Osteoblast (primary cell): ENCODE measurements at regions not wholly inside any gene's neighbourhood (a gene's known extent, or its start where the extent isn't known, plus 50 kb on each side); places are given as distances from the start of the nearest gene placed in this dataset.

Experiments
- DNase-seq: peaks from one replicate; pipeline ENCODE4 v3.0.0; 2011; ENCODE audit warnings: low spot score, mixed read lengths; ENCODE audit not compliant: insufficient read length; ENCODE audit errors: missing footprints
- H2AFZ ChIP-seq: 2 replicates; pipeline ENCODE4 v1.6.0; 2011; ENCODE audit warnings: mild to moderate bottlenecking, low read length
- H3K27ac ChIP-seq: 2 replicates; pipeline ENCODE4 v1.5.1; 2011; ENCODE audit warnings: mild to moderate bottlenecking, low read depth, low read length, moderate library complexity
- H3K27me3 ChIP-seq: 2 replicates; pipeline ENCODE4 v1.6.0; 2012; ENCODE audit warnings: mild to moderate bottlenecking, control low read depth, inconsistent platforms, low read length, moderate library complexity; ENCODE audit not compliant: insufficient read depth
- H3K36me3 ChIP-seq: 2 replicates; pipeline ENCODE4 v1.5.1; 2011; ENCODE audit warnings: mild to moderate bottlenecking, low read length, control low read depth, moderate library complexity; ENCODE audit not compliant: insufficient read depth
- H3K4me1 ChIP-seq: 2 replicates; pipeline ENCODE4 v1.5.1; 2011; ENCODE audit warnings: mild to moderate bottlenecking, low read length, control low read depth, moderate library complexity; ENCODE audit not compliant: insufficient read depth
- H3K4me2 ChIP-seq: 2 replicates; pipeline ENCODE4 v1.6.0; 2011; ENCODE audit warnings: mild to moderate bottlenecking, low read length; ENCODE audit not compliant: insufficient read depth
- H3K4me3 ChIP-seq: fragments of 200-600 bp; sonication (generic); 3 replicates; pipeline ENCODE4 v1.5.1; 2012; ENCODE audit warnings: mild to moderate bottlenecking, low read length, inconsistent platforms; ENCODE audit not compliant: insufficient read depth
- H3K79me2 ChIP-seq: 2 replicates; pipeline ENCODE4 v1.6.0; 2012; ENCODE audit warnings: mild to moderate bottlenecking, low read length, control low read depth, inconsistent platforms; ENCODE audit not compliant: insufficient read depth
- H3K9me3 ChIP-seq: 2 replicates; pipeline ENCODE4 v1.5.1; 2011; ENCODE audit warnings: low read depth, low read length, control low read depth
- H4K20me1 ChIP-seq: 2 replicates; pipeline ENCODE4 v1.6.0; 2012; ENCODE audit warnings: mild to moderate bottlenecking, low read length, control low read depth; ENCODE audit not compliant: insufficient read depth
- CTCF ChIP-seq: IDR thresholded peaks from 2 replicates; pipeline ENCODE4 v1.5.1; 2011; ENCODE audit warnings: mild to moderate bottlenecking, low read depth, low read length, moderate library complexity; ENCODE audit errors: extremely low read depth

GRCh38 chr6:88349511-88349910 lies 183.4 kb upstream of the CNR1 start:
- Histone ChIP-seq H3K4me1 (no peaks in the 10 kb centered on the region), H3K4me3 (no peak overlapping the region), H4K20me1 (no peaks in the 10 kb centered on the region), H3K4me2 (no peak overlapping the region), H2AFZ (no peak overlapping the region), H3K79me2 (no peaks in the 10 kb centered on the region), H3K9me3 (no peaks in the 10 kb centered on the region), H3K27ac (no peak overlapping the region), H3K27me3 (no peaks in the 10 kb centered on the region), H3K36me3 (no peaks in the 10 kb centered on the region)
- no peak for DNase-seq
- no peak for TF ChIP-seq CTCF

GRCh38 chr6:88342336-88342735 lies 176.2 kb upstream of the CNR1 start:
- H3K4me3 ChIP-seq = no peak overlapping the region
- no peak for TF ChIP-seq CTCF
- H3K27ac ChIP-seq = no peak overlapping the region
- no peaks in the 10 kb centered on the region for H3K27me3 ChIP-seq
- H3K79me2 ChIP-seq = no peaks in the 10 kb centered on the region
- DNase-seq = no peak
- no peaks in the 10 kb centered on the region for H4K20me1 ChIP-seq
- H3K4me2 ChIP-seq = no peak overlapping the region
- H3K36me3 ChIP-seq = no peaks in the 10 kb centered on the region
- H2AFZ ChIP-seq = no peak overlapping the region
- no peaks in the 10 kb centered on the region for H3K4me1 ChIP-seq
- no peaks in the 10 kb centered on the region for H3K9me3 ChIP-seq

GRCh38 chr6:88339761-88340160 lies 173.6 kb upstream of the CNR1 start:
- Histone ChIP-seq H3K79me2 (no peaks in the 10 kb centered on the region), H3K9me3 (no peaks in the 10 kb centered on the region), H3K36me3 (no peaks in the 10 kb centered on the region), H4K20me1 (no peaks in the 10 kb centered on the region), H3K27me3 (no peaks in the 10 kb centered on the region), H3K4me1 (no peaks in the 10 kb centered on the region), H3K4me2 (no peak overlapping the region), H3K27ac (no peak overlapping the region), H3K4me3 (no peak overlapping the region), H2AFZ (no peak overlapping the region)
- no peak for TF ChIP-seq CTCF
- DNase-seq = no peak

- no peak overlapping the region for H2AFZ ChIP-seq
- no peak for DNase-seq
Observed at GRCh38 chr6:88321306-88321705, 155.2 kb upstream of the CNR1 start.

More at GRCh38 chr6:88321306-88321705, 155.2 kb upstream of the CNR1 start:
- H3K9me3 ChIP-seq = no peaks in the 10 kb centered on the region
- TF ChIP-seq CTCF = no peak
- H3K4me2 ChIP-seq = no peak overlapping the region
- H3K36me3 ChIP-seq = no peaks in the 10 kb centered on the region
- no peak overlapping the region for H3K4me3 ChIP-seq
- H3K27ac ChIP-seq = no peak overlapping the region
- no peaks in the 10 kb centered on the region for H3K27me3 ChIP-seq
- H4K20me1 ChIP-seq = no peaks in the 10 kb centered on the region
- no peaks in the 10 kb centered on the region for H3K4me1 ChIP-seq
- H3K79me2 ChIP-seq = no peaks in the 10 kb centered on the region
